Nephron (organoid): ENCODE measurements at regions not wholly inside any gene's neighbourhood (a gene's known extent, or its start where the extent isn't known, plus 50 kb on each side); places are given as distances from the start of the nearest gene placed in this dataset.

ENCODE experiments used
- H3K27ac Mint-ChIP-seq, 3 experiments: 2 replicates each; pipeline ENCODE4 v1.8.0; 2020; ENCODE audit warnings: mixed read lengths in 3 of 3, mild to moderate bottlenecking in 2 of 3, moderate library complexity in 1 of 3
- H3K27me3 Mint-ChIP-seq: 2 replicates; pipeline ENCODE4 v1.8.0; 2021; ENCODE audit warnings: low read depth, mild to moderate bottlenecking, moderate library complexity, mixed read lengths
- H3K36me3 Mint-ChIP-seq: 2 replicates; pipeline ENCODE4 v1.8.0; 2020; ENCODE audit warnings: low read depth, mixed read lengths
- H3K4me1 Mint-ChIP-seq: 2 replicates; pipeline ENCODE4 v1.8.0; 2020; ENCODE audit warnings: mixed read lengths
- H3K4me3 Mint-ChIP-seq, 3 experiments: 2 replicates each; pipeline ENCODE4 v1.8.0; 2020; ENCODE audit warnings: mild to moderate bottlenecking in 3 of 3, mixed read lengths in 3 of 3, moderate library complexity in 2 of 3
- H3K9me3 Mint-ChIP-seq: 2 replicates; pipeline ENCODE4 v1.8.0; 2020; ENCODE audit warnings: mixed read lengths
- CTCF ChIP-seq, 3 experiments: fragments of 200-600 bp; sonication (generic); IDR thresholded peaks; one replicate each; pipeline ENCODE4 v1.5.0; 2021; ENCODE audit warnings: antibody characterized with exemption in 3 of 3; ENCODE audit not compliant: unreplicated experiment in 3 of 3

GRCh38 chr15:31225356-31225955 is 101.2 kb upstream of the KLF13 start:
- no peaks in the 10 kb centered on the region for H3K36me3 Mint-ChIP-seq
- peaks cover 25% of the 10 kb centered on the region for H3K27me3 Mint-ChIP-seq
- H3K27ac Mint-ChIP-seq, result no peak overlapping the region
- H3K4me1 Mint-ChIP-seq, result peaks cover 19% of the 10 kb centered on the region
- no peak for TF ChIP-seq CTCF (IDR thresholded peaks at IDR 0.05; ENCODE audit: unreplicated experiment in 3 of 3)
- no peaks in the 10 kb centered on the region for H3K9me3 Mint-ChIP-seq
- no peak overlapping the region for H3K4me3 Mint-ChIP-seq

GRCh38 chr15:31226021-31226420 is 100.6 kb upstream of the KLF13 start:
- Mint-ChIP-seq H3K4me3 (no peak overlapping the region), H3K9me3 (no peaks in the 10 kb centered on the region), H3K27me3 (peaks cover 25% of the 10 kb centered on the region), H3K27ac (no peak overlapping the region), H3K4me1 (peaks cover 19% of the 10 kb centered on the region), H3K36me3 (no peaks in the 10 kb centered on the region)
- no peak for TF ChIP-seq CTCF (IDR thresholded peaks at IDR 0.05; ENCODE audit: unreplicated experiment in 3 of 3)

DNA sequence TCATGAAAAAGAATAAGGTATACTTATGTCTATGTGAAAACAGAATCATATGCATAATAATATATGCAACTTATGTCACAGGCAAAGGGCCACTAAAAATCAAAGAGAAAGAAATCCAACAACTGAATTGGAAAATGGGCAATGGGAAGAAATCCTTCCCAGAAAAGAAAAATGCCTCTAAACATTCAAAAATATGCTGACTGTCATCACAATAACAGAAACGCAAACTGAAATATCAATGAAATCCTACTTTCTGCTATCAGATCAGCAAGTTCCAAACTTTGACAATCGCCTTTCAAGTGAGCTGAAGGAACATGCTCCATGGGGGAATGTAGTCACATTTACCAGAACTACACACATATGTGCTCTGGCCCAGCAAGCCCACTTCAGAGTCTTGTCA is 99.4 kb upstream of the KLF13 start:
- Mint-ChIP-seq H3K36me3 (no peaks in the 10 kb centered on the region), H3K27me3 (peaks cover 27% of the 10 kb centered on the region), H3K4me3 (no peak overlapping the region), H3K27ac (no peak overlapping the region), H3K4me1 (peaks cover 19% of the 10 kb centered on the region), H3K9me3 (no peaks in the 10 kb centered on the region)
- no peak for TF ChIP-seq CTCF (IDR thresholded peaks at IDR 0.05; ENCODE audit: unreplicated experiment in 3 of 3)

- Mint-ChIP-seq H3K36me3 (no peaks in the 10 kb centered on the region), H3K27ac (no peak overlapping the region), H3K4me1 (peaks cover 12% of the 10 kb centered on the region), H3K9me3 (no peaks in the 10 kb centered on the region), H3K4me3 (no peak overlapping the region), H3K27me3 (peaks cover 19% of the 10 kb centered on the region)
- TF ChIP-seq CTCF (IDR thresholded peaks at IDR 0.05; ENCODE audit: unreplicated experiment in 3 of 3), result no peak
Measured at GRCh38 chr15:31228011-31228484, 98.6 kb upstream of the KLF13 start.

GRCh38 chr15:31228980-31229826 is 97.4 kb upstream of the KLF13 start:
- no peak overlapping the region for H3K4me3 Mint-ChIP-seq
- no peaks in the 10 kb centered on the region for H3K9me3 Mint-ChIP-seq
- H3K4me1 Mint-ChIP-seq, result peaks cover 15% of the 10 kb centered on the region
- peaks cover 16% of the 10 kb centered on the region for H3K27me3 Mint-ChIP-seq
- no peaks in the 10 kb centered on the region for H3K36me3 Mint-ChIP-seq
- H3K27ac Mint-ChIP-seq, result no peak overlapping the region
- TF ChIP-seq CTCF (IDR thresholded peaks at IDR 0.05; ENCODE audit: unreplicated experiment in 3 of 3), result no peak
